H1 (cell line): ENCODE measurements at regions not wholly inside any gene's neighbourhood (a gene's known extent, or its start where the extent isn't known, plus 50 kb on each side); places are given as distances from the start of the nearest gene placed in this dataset.

ENCODE experiments used
- CTCF ChIA-PET: fragments of 300-600 bp; sonication (Branson Sonifier 250); formaldehyde crosslinking; loops from one replicate; lab custom pipeline; 2021; ENCODE audit not compliant: partially characterized antibody; lab: Charles Lee
- POLR2A ChIA-PET: fragments of 300-600 bp; sonication (Branson Sonifier 250); formaldehyde crosslinking; loops from one replicate; lab custom pipeline; 2021; ENCODE audit warnings: inconsistent platforms; ENCODE audit not compliant: partially characterized antibody; lab: Charles Lee
- DNase-seq, 2 experiments: peaks; one replicate each; pipeline versions ENCODE4 v3.0.0 to v3.0.0-alpha.2; 2010 to 2022; ENCODE audit warnings: low spot score in 2 of 2, low read depth in 1 of 2, mixed read lengths in 1 of 2
- FAIRE-seq: peaks from 2 replicates; lab custom pipeline; 2011; peaks lifted over from hg19 to GRCh38; lab: Jason Lieb, UNC
- H2AFZ ChIP-seq: 2 replicates; pipeline ENCODE4 v1.8.1; 2012; ENCODE audit warnings: low read length, inconsistent platforms
- H2AK5ac ChIP-seq: 2 replicates; pipeline ENCODE4 v1.6.1; 2013; ENCODE audit warnings: low read depth, low read length
- H2BK120ac ChIP-seq: replicated peaks from 2 replicates; pipeline ENCODE3; 2013; ENCODE audit warnings: low read depth, low read length, inconsistent platforms
- H2BK12ac ChIP-seq: 2 replicates; pipeline ENCODE4 v1.6.1; 2013; ENCODE audit warnings: low read depth, low read length
- H2BK15ac ChIP-seq: 2 replicates; pipeline ENCODE4 v1.6.1; 2013; ENCODE audit warnings: low read length
- H2BK20ac ChIP-seq: 2 replicates; pipeline ENCODE4 v1.6.1; 2013; ENCODE audit warnings: low read length
- H2BK5ac ChIP-seq: 2 replicates; pipeline ENCODE4 v1.6.1; 2013; ENCODE audit warnings: low read depth, low read length
- H3K14ac ChIP-seq: 2 replicates; pipeline ENCODE4 v1.6.1; 2013; ENCODE audit warnings: inconsistent platforms; ENCODE audit not compliant: insufficient read length
- H3K18ac ChIP-seq: 2 replicates; pipeline ENCODE4 v1.6.1; 2013; ENCODE audit warnings: low read length; ENCODE audit errors: extremely low read depth
- H3K23ac ChIP-seq: 2 replicates; pipeline ENCODE4 v1.6.1; 2013; ENCODE audit warnings: inconsistent platforms; ENCODE audit not compliant: insufficient read length
- H3K23me2 ChIP-seq: 2 replicates; pipeline ENCODE4 v1.6.1; 2013; ENCODE audit warnings: low read depth, low read length
- H3K27ac ChIP-seq: 2 replicates; pipeline ENCODE4 v1.6.1; 2011; ENCODE audit warnings: low read depth, low read length, inconsistent platforms
- H3K27me3 ChIP-seq, 4 experiments: replicated peaks in 1 of 4; 1 replicate in 1 of 4; 2 replicates in 3 of 4; pipeline versions ENCODE4 v1.6.1 to v1.8.1; 2011 to 2013; ENCODE audit warnings: low read length in 3 of 4, mild to moderate bottlenecking in 3 of 4, inconsistent platforms in 2 of 4, mixed read lengths in 2 of 4, moderate library complexity in 1 of 4; ENCODE audit not compliant: control insufficient read depth in 3 of 4, insufficient read depth in 3 of 4; ENCODE audit errors: extremely low read depth in 1 of 4
- H3K36me3 ChIP-seq, 4 experiments: 2 replicates each; pipeline versions ENCODE4 v1.6.1 to v1.8.1; 2011 to 2013; ENCODE audit warnings: mild to moderate bottlenecking in 4 of 4, low read length in 3 of 4, moderate library complexity in 2 of 4, control low read depth in 1 of 4, inconsistent platforms in 1 of 4; ENCODE audit not compliant: insufficient read depth in 4 of 4, control insufficient read depth in 2 of 4
- H3K4ac ChIP-seq: replicated peaks from 2 replicates; pipeline ENCODE3; 2013; ENCODE audit warnings: low read length, low read depth, mixed read lengths, inconsistent platforms; ENCODE audit not compliant: insufficient read length
- H3K4me1 ChIP-seq, 4 experiments: replicated peaks in 1 of 4; 1 replicate in 1 of 4; 2 replicates in 3 of 4; pipeline versions ENCODE4 v1.6.1 to v1.8.1; 2011 to 2013; ENCODE audit warnings: low read length in 3 of 4, inconsistent platforms in 2 of 4, mixed read lengths in 1 of 4; ENCODE audit not compliant: insufficient read depth in 4 of 4, control insufficient read depth in 3 of 4
- H3K4me2 ChIP-seq, 2 experiments: 2 replicates each; pipeline versions ENCODE4 v1.6.1 to v1.8.1; 2011 to 2013; ENCODE audit warnings: low read depth in 2 of 2, low read length in 2 of 2, control low read depth in 1 of 2, inconsistent platforms in 1 of 2, mild to moderate bottlenecking in 1 of 2; ENCODE audit not compliant: insufficient read depth in 1 of 2
- H3K4me3 ChIP-seq, 4 experiments: fragments of 200-600, 300-600 bp in 1 of 4; sonication (generic), shearing (Covaris generic), sonication (Bioruptor Twin) in 1 of 4; 2 replicates each; pipeline versions ENCODE4 v1.5.1 to v1.8.1; 2011 to 2016; ENCODE audit warnings: low read length in 4 of 4, low read depth in 3 of 4, control low read depth in 2 of 4, inconsistent platforms in 2 of 4, mild to moderate bottlenecking in 2 of 4, mixed read lengths in 1 of 4, moderate library complexity in 1 of 4; ENCODE audit not compliant: insufficient read depth in 2 of 4; ENCODE audit errors: extremely low read depth in 1 of 4
- H3K56ac ChIP-seq: replicated peaks from 2 replicates; pipeline ENCODE3; 2013; ENCODE audit warnings: low read depth, mild to moderate bottlenecking, mixed read lengths, low read length, inconsistent platforms; ENCODE audit not compliant: insufficient read length
- H3K79me1 ChIP-seq: 2 replicates; pipeline ENCODE4 v1.6.1; 2013; ENCODE audit warnings: low read depth, low read length, control low read depth
- H3K79me2 ChIP-seq, 2 experiments: 2 replicates each; pipeline versions ENCODE4 v1.6.1 to v1.8.1; 2012 to 2013; ENCODE audit warnings: low read length in 2 of 2, mild to moderate bottlenecking in 2 of 2, inconsistent platforms in 1 of 2; ENCODE audit not compliant: insufficient read depth in 2 of 2, control insufficient read depth in 1 of 2
- H3K9ac ChIP-seq, 4 experiments: replicated peaks in 1 of 4; 1 replicate in 1 of 4; 2 replicates in 3 of 4; pipeline versions ENCODE4 v1.6.1 to v1.8.1; 2011 to 2013; ENCODE audit warnings: low read depth in 3 of 4, low read length in 3 of 4, control low read depth in 2 of 4, mild to moderate bottlenecking in 2 of 4, moderate library complexity in 2 of 4, inconsistent platforms in 1 of 4; ENCODE audit errors: extremely low read depth in 1 of 4
- H3K9me3 ChIP-seq, 2 experiments: 2 replicates each; pipeline versions ENCODE4 v1.6.1 to v1.8.1; 2012 to 2013; ENCODE audit warnings: mild to moderate bottlenecking in 2 of 2, moderate library complexity in 2 of 2, control low read depth in 1 of 2, inconsistent platforms in 1 of 2, low read depth in 1 of 2, low read length in 1 of 2, mixed read lengths in 1 of 2; ENCODE audit not compliant: insufficient read depth in 2 of 2
- H4K20me1 ChIP-seq, 2 experiments: replicated peaks in 1 of 2; 2 replicates each; pipeline versions ENCODE3 to v1.8.1; 2011 to 2013; ENCODE audit warnings: inconsistent platforms in 2 of 2, low read length in 2 of 2, mild to moderate bottlenecking in 1 of 2; ENCODE audit not compliant: insufficient read depth in 2 of 2, control insufficient read depth in 1 of 2
- H4K5ac ChIP-seq: 2 replicates; pipeline ENCODE4 v1.6.1; 2013; ENCODE audit warnings: low read length, low read depth, mixed read lengths, inconsistent platforms; ENCODE audit not compliant: insufficient read length
- H4K8ac ChIP-seq: 2 replicates; pipeline ENCODE4 v1.8.0; 2013; ENCODE audit warnings: mild to moderate bottlenecking, moderate library complexity, low read length, inconsistent platforms; ENCODE audit not compliant: insufficient read depth; ENCODE audit errors: extremely low read depth
- H4K91ac ChIP-seq: replicated peaks from 2 replicates; pipeline ENCODE3; 2013; ENCODE audit warnings: low read length, mixed read lengths, inconsistent platforms; ENCODE audit not compliant: insufficient read length
- KDM4A ChIP-seq: IDR thresholded peaks from one replicate; pipeline ENCODE4 v1.7.1; 2012; ENCODE audit warnings: low read depth, mild to moderate bottlenecking, moderate library complexity, low read length, inconsistent platforms; ENCODE audit not compliant: severe bottlenecking
- POLR2AphosphoS5 ChIP-seq: IDR thresholded peaks from 2 replicates; pipeline ENCODE4 v1.6.1; 2011; ENCODE audit warnings: low read depth, low read length
- POU5F1 ChIP-seq: IDR thresholded peaks from 2 replicates; pipeline ENCODE4 v1.6.1; 2011; ENCODE audit warnings: low read depth, mild to moderate bottlenecking, low read length, moderate library complexity
- RBBP5 ChIP-seq: IDR thresholded peaks from 2 replicates; pipeline ENCODE4 v1.7.1; 2012; ENCODE audit warnings: low read depth, mild to moderate bottlenecking, inconsistent platforms, low read length, moderate library complexity, borderline replicate concordance
- RNF2 ChIP-seq: fragments of 200-900, 300-1000 bp; sonication (generic); IDR thresholded peaks from 2 replicates; pipeline ENCODE4 v1.7.1; 2016; ENCODE audit warnings: borderline replicate concordance, low read depth, mild to moderate bottlenecking, antibody characterized with exemption, low read length; ENCODE audit not compliant: poor library complexity, severe bottlenecking; ENCODE audit errors: missing control alignments
- TEAD4 ChIP-seq: IDR thresholded peaks from 2 replicates; pipeline ENCODE4 v1.6.1; 2012; ENCODE audit warnings: low read depth, low read length, inconsistent platforms, mixed read lengths
- WGBS, 2 experiments: shearing (Covaris generic) in 1 of 2; methylation state at CpG; one replicate each; pipeline versions ENCODE4 v1.1.6 to v1.1.7; 2013 to 2015; ENCODE audit warnings: low lambda C conversion rate in 2 of 2, mixed read lengths in 2 of 2, inconsistent platforms in 1 of 2, low coverage in 1 of 2, missing lambda C conversion rate in 1 of 2; ENCODE audit not compliant: insufficient replicate concordance in 2 of 2, insufficient coverage in 1 of 2, insufficient read length in 1 of 2; ENCODE audit errors: extremely low coverage in 1 of 2, missing lambda C conversion rate in 1 of 2; 5-methylcytosine and 5-hydroxymethylcytosine counted together
- TF ChIP-seq, protein P1 (sequence below): IDR thresholded peaks from 2 replicates; pipeline ENCODE4 v1.6.1; 2011; ENCODE audit warnings: low read depth, mild to moderate bottlenecking, low read length; ENCODE audit not compliant: insufficient read depth

DNA sequence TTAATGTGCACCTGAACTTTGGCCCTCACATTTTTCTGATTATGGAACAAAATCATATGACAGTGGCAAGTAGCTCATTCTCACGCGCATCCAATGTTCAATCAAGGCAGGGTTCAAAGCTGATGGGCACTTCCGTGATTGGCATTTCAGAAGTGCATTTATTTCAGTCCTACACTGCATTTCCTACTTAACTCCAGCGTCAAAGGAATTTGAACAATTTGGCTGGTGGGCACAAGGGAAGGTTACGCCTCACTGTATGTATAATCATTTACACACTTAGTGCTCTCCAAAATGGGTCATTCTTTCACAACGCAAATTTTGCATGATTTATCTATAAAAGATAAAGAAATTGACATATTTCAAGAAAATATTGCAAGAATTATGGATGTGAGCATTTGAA lies 167.9 kb upstream of the VLDLR start:
- Histone ChIP-seq H4K91ac (no peak overlapping the region), H4K5ac (no peak overlapping the region), H3K23ac (no peak overlapping the region), H3K36me3 (no peaks in the 10 kb centered on the region; a peak in 1 of 8 replicates), H2BK20ac (no peak overlapping the region), H2BK15ac (no peak overlapping the region), H3K9ac (no peak overlapping the region), H3K9me3 (no peaks in the 10 kb centered on the region), H2AK5ac (no peak overlapping the region), H2BK120ac (no peak overlapping the region), H2AFZ (no peak overlapping the region), H4K20me1 (no peaks in the 10 kb centered on the region), H3K27me3 (no peaks in the 10 kb centered on the region), H3K4me2 (no peak overlapping the region), H4K8ac (no peak overlapping the region), H3K4me1 (peaks cover 0 to 2% (median 0%) of the 10 kb centered on the region in 4 experiments; a peak in 1 of 7 replicates), H3K4me3 (no peak overlapping the region), H3K18ac (no peak overlapping the region), H3K79me2 (no peaks in the 10 kb centered on the region), H2BK5ac (no peak overlapping the region), H3K4ac (no peak overlapping the region), H3K27ac (no peak overlapping the region), H3K14ac (no peak overlapping the region), H2BK12ac (no peak overlapping the region), H3K23me2 (no peaks in the 10 kb centered on the region), H3K79me1 (no peaks in the 10 kb centered on the region), H3K56ac (no peak overlapping the region)
- ChIA-PET POLR2A (interaction anchor here (0.9 kb wide), 1 partner anchor 296 kb away, joined by 5 read pairs; no protein-coding TSS in a partner anchor), CTCF (interaction anchor here (0.9 kb wide), 1 partner anchor 15 kb away, joined by 3 read pairs; no protein-coding TSS in a partner anchor)
- FAIRE-seq (no peak), DNase-seq (no peak)
- WGBS, 2 experiments = 79% methylated on average over 6 of the region's 6 CpGs; no CpG with 5 or more reads in 1 of the 2 experiments
- TF ChIP-seq TEAD4 = no peak
- TF ChIP-seq RBBP5 = no peak
- TF ChIP-seq RNF2 = no peak
- TF ChIP-seq, protein P1, sequence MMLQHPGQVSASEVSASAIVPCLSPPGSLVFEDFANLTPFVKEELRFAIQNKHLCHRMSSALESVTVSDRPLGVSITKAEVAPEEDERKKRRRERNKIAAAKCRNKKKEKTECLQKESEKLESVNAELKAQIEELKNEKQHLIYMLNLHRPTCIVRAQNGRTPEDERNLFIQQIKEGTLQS = no peak
- TF ChIP-seq POLR2AphosphoS5 = no peak
- no peak for TF ChIP-seq POU5F1
- TF ChIP-seq KDM4A = no peak
